K562 (cell line): ENCODE measurements at regions not wholly inside any gene's neighbourhood (a gene's known extent, or its start where the extent isn't known, plus 50 kb on each side); places are given as distances from the start of the nearest gene placed in this dataset.

Experiments used
- ARID1B ChIP-seq: fragments of 450-650 bp; IDR thresholded peaks from 2 replicates; pipeline ENCODE4 v1.6.1; 2016; ENCODE audit warnings: antibody characterized with exemption, mild to moderate bottlenecking, inconsistent platforms
- CSDE1 ChIP-seq, 2 experiments: fragments of 450-650 bp; IDR thresholded peaks; 2 replicates each; pipeline ENCODE4 v1.6.1; 2016; ENCODE audit warnings: mild to moderate bottlenecking in 1 of 2
- ETV6 ChIP-seq, 3 experiments: fragments of 150-350 bp in 1 of 3; sonication (generic) in 1 of 3; formaldehyde crosslinking in 1 of 3; IDR thresholded peaks; 2 replicates each; pipeline versions ENCODE4 v1.6.1 to v1.8.0; 2014 to 2022; ENCODE audit warnings: borderline replicate concordance in 2 of 3, low read depth in 2 of 3, antibody characterized with exemption in 1 of 3, low read length in 1 of 3, mild to moderate bottlenecking in 1 of 3, missing genetic modification reagents in 1 of 3
- HDGF ChIP-seq: fragments of 450-650 bp; IDR thresholded peaks from 2 replicates; pipeline ENCODE4 v1.6.1; 2016
- LARP7 ChIP-seq: fragments of 450-650 bp; IDR thresholded peaks from 2 replicates; pipeline ENCODE4 v1.6.1; 2016
- MAFG ChIP-seq: fragments of 450-650 bp; conservative IDR thresholded peaks from 2 replicates; pipeline ENCODE4 v1.6.1; 2016; ENCODE audit warnings: missing genetic modification characterization, missing compliant biosample characterization
- MAX ChIP-seq: sonication (generic); formaldehyde crosslinking; IDR thresholded peaks from 2 replicates; pipeline ENCODE4 v1.9.0; 2022; ENCODE audit warnings: mild to moderate bottlenecking, missing genetic modification reagents
- NCOA1 ChIP-seq: fragments of 450-650 bp; IDR thresholded peaks from 2 replicates; pipeline ENCODE4 v1.6.1; 2016; ENCODE audit warnings: low read depth
- NKRF ChIP-seq: fragments of 450-650 bp; IDR thresholded peaks from 2 replicates; pipeline ENCODE4 v1.6.1; 2016; ENCODE audit warnings: borderline replicate concordance
- PHF8 ChIP-seq: fragments of 200-600 bp; sonication (generic); IDR thresholded peaks from 2 replicates; pipeline ENCODE4 v1.6.1; 2012; ENCODE audit warnings: mixed run types, mild to moderate bottlenecking, inconsistent platforms, low read length, moderate library complexity, borderline replicate concordance
- POLR2AphosphoS2 ChIP-seq: IDR thresholded peaks from 2 replicates; pipeline ENCODE4 v1.6.1; 2012; ENCODE audit warnings: low read length, improper control_type of control experiment
- RAD51 ChIP-seq: fragments of 450-650 bp; IDR thresholded peaks from 2 replicates; pipeline ENCODE4 v1.7.1; 2016; ENCODE audit warnings: low read depth, mild to moderate bottlenecking, borderline replicate concordance
- RBM25 ChIP-seq: fragments of 200-400 bp; formaldehyde crosslinking; IDR thresholded peaks from 2 replicates; pipeline ENCODE4 v1.6.1; 2018; ENCODE audit warnings: low read length, low read depth, moderate library complexity; ENCODE audit not compliant: severe bottlenecking
- STAG1 ChIP-seq: sonication (generic); formaldehyde crosslinking; IDR thresholded peaks from 2 replicates; pipeline ENCODE4 v1.5.0; 2020; ENCODE audit warnings: missing genetic modification reagents, borderline replicate concordance
- ZC3H8 ChIP-seq: fragments of 450-650 bp; IDR thresholded peaks from 2 replicates; pipeline ENCODE4 v1.6.1; 2017
- ZNF3 ChIP-seq: fragments of 250-450 bp; sonication (Bioruptor Pico); IDR thresholded peaks from 2 replicates; pipeline ENCODE4 v1.5.0; 2021; ENCODE audit warnings: mild to moderate bottlenecking, moderate library complexity
- ZNF644 ChIP-seq: fragments of 200-800 bp; sonication (Bioruptor generic); IDR thresholded peaks from 2 replicates; pipeline ENCODE4 v1.6.1; 2016; ENCODE audit warnings: low read depth, missing genetic modification characterization, missing compliant biosample characterization
- ZNF75A ChIP-seq: fragments of 450-650 bp; formaldehyde crosslinking; IDR thresholded peaks from 2 replicates; pipeline ENCODE4 v1.4.0; 2020; ENCODE audit warnings: mild to moderate bottlenecking
- ZNF76 ChIP-seq: fragments of 250-450 bp; sonication (Bioruptor Pico); IDR thresholded peaks from 2 replicates; pipeline ENCODE4 v1.4.0; 2020; ENCODE audit warnings: mild to moderate bottlenecking, moderate library complexity, borderline replicate concordance
- TF ChIP-seq, protein P1 (sequence below): IDR thresholded peaks from 2 replicates; pipeline ENCODE4 v1.6.1; 2014; ENCODE audit warnings: antibody characterized with exemption
- TF ChIP-seq, protein P2 (sequence below): IDR thresholded peaks from 2 replicates; pipeline ENCODE4 v1.6.1; 2011; ENCODE audit warnings: borderline replicate concordance, low read depth, mild to moderate bottlenecking, moderate library complexity, low read length; ENCODE audit not compliant: insufficient read depth, poor library complexity, severe bottlenecking
- TF ChIP-seq, protein P3 (sequence below): sonication (generic); formaldehyde crosslinking; IDR thresholded peaks from 2 replicates; pipeline ENCODE4 v1.8.1; 2023; ENCODE audit warnings: mild to moderate bottlenecking, missing genetic modification reagents, moderate library complexity

DNA sequence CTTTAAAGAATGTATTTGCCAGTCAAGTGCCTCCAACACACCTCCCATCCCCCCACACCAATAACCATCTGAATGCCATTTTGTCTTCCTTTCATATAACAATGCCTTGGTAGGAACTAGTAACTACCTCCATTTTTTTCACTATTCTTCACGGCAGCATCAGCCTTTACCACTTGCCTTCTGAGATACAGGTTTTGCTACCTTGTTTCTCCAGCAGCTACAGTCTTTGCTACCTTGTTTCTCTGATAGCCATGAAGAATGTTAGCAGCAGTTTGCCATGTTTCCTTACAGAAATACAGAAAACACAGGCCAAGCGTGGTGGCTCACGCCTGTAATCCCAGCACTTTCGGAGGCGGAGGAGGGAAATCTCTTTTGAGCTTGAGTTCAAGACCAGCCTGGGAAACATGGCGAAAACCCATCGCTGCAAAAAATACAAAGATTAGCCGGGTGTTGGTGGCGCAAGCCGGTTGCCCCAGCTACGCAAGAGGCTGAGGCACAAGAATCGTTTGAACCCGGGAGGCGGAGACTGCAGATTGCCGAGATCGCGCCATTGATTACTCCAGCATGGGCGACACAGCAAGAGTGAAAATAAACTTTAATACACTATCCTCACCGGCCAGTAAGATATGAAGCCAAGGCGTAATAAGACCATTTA, 100.9 kb downstream of the HFE start (continued):
- TF ChIP-seq NKRF = peak; percentile 63; the same call in 1 of the 2 replicates
- no peak for TF ChIP-seq LARP7
- no peak for TF ChIP-seq MAX (CRISPR knock-in tag)
- no peak for TF ChIP-seq NCOA1
- peak in 1 of 2 experiments; percentile 51; a peak in 2 of 4 replicates for TF ChIP-seq CSDE1 (IDR thresholded peaks at IDR 0.05)
- no peak for TF ChIP-seq RBM25
- 0 out of 2 replicates have a peak, but pooled peaks have one; percentile 11 for TF ChIP-seq ZNF3 (CRISPR knock-in tag)
- peak; percentile 37; the same call in 1 of the 2 replicates for TF ChIP-seq HDGF
- TF ChIP-seq RAD51 = no peak
- 0 out of 4 replicates have a peak, but pooled peaks of 1 of the 2 experiments have one; percentile 13 for TF ChIP-seq ETV6 (IDR thresholded peaks at IDR 0.05; ENCODE audit: borderline replicate concordance in 1 of 2, low read depth in 2 of 2, low read length in 1 of 2)
- TF ChIP-seq ETV6 (CRISPR knock-in tag; IDR thresholded peaks at IDR 0.05; ENCODE audit: borderline replicate concordance) = no peak
- no peak for TF ChIP-seq ZNF76 (CRISPR knock-in tag)
- no peak for TF ChIP-seq POLR2AphosphoS2
- TF ChIP-seq ZNF75A = no peak
- TF ChIP-seq, protein P1, sequence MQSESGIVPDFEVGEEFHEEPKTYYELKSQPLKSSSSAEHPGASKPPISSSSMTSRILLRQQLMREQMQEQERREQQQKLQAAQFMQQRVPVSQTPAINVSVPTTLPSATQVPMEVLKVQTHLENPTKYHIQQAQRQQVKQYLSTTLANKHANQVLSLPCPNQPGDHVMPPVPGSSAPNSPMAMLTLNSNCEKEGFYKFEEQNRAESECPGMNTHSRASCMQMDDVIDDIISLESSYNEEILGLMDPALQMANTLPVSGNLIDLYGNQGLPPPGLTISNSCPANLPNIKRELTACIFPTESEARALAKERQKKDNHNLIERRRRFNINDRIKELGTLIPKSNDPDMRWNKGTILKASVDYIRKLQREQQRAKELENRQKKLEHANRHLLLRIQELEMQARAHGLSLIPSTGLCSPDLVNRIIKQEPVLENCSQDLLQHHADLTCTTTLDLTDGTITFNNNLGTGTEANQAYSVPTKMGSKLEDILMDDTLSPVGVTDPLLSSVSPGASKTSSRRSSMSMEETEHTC = no peak
- no peak for TF ChIP-seq STAG1 (CRISPR knock-in tag)
- TF ChIP-seq MAFG (tag) = no peak
- TF ChIP-seq, protein P2, sequence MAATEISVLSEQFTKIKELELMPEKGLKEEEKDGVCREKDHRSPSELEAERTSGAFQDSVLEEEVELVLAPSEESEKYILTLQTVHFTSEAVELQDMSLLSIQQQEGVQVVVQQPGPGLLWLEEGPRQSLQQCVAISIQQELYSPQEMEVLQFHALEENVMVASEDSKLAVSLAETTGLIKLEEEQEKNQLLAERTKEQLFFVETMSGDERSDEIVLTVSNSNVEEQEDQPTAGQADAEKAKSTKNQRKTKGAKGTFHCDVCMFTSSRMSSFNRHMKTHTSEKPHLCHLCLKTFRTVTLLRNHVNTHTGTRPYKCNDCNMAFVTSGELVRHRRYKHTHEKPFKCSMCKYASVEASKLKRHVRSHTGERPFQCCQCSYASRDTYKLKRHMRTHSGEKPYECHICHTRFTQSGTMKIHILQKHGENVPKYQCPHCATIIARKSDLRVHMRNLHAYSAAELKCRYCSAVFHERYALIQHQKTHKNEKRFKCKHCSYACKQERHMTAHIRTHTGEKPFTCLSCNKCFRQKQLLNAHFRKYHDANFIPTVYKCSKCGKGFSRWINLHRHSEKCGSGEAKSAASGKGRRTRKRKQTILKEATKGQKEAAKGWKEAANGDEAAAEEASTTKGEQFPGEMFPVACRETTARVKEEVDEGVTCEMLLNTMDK = no peak
- TF ChIP-seq ZNF644 (tag) = peak; percentile 76
- TF ChIP-seq ZC3H8 = no peak
- TF ChIP-seq ARID1B = peak; percentile 22; the same call in 1 of the 2 replicates
- TF ChIP-seq, protein P3, sequence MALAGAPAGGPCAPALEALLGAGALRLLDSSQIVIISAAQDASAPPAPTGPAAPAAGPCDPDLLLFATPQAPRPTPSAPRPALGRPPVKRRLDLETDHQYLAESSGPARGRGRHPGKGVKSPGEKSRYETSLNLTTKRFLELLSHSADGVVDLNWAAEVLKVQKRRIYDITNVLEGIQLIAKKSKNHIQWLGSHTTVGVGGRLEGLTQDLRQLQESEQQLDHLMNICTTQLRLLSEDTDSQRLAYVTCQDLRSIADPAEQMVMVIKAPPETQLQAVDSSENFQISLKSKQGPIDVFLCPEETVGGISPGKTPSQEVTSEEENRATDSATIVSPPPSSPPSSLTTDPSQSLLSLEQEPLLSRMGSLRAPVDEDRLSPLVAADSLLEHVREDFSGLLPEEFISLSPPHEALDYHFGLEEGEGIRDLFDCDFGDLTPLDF (CRISPR knock-in tag) = peak; percentile 98
- TF ChIP-seq PHF8 = no peak
